ENCODE measurements at regions not wholly inside any gene's neighbourhood (a gene's known extent, or its start where the extent isn't known, plus 50 kb on each side); places are given as distances from the start of the nearest gene placed in this dataset.
A peak's percentile ranks its signal among the peaks of the same experiment; 100 is the strongest.
"Not testable (repeated sequence)": the region's sequence is repeated elsewhere in the genome, so short reads cannot be mapped to it uniquely, and the experiment has no call there.

- DNase-seq = no peak
Observed at GRCh38 chr4:116302990-116303735, 782.2 kb downstream of the TRAM1L1 start.

DNA sequence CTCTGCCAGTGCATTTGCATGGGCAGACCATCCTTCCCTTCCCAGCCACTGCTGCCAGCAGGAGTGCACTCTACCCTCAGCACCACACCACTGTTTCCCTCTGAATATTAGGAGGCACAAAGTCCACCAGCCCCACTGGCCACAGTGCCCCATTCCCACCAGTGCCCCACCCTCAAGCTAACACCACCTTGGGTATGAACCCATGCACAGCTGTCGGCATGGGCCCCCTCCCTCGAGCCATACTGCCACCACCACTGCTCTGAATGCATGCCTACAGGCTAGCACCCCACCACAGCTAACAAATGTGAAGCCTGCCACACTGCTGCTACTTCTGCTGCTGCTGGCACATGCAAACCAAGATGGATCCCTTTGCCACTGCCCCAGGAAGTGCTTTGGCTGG is 810.4 kb downstream of the TRAM1L1 start:
- DNase-seq = no peak

DNA sequence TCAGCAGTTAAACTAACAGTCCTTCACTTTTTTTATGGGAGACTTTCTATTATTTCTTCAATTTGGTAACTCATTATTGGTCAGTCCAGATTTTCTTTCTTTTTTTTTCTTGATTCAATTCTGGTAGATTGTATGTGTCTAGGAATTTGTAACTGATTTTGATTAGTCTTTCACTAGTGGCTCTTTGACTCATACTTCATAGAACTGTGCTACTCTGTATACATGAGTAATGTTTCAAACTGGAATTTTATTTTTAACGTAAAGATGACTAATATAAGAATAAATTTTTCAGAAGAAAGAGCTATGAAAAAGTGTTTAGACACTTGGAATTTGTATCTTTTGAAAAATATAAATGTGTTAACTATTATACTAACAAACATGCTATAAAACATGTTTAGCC is 813.0 kb downstream of the TRAM1L1 start:
- DNase-seq = no peak

GRCh38 chr4:116260931-116261330 is 824.4 kb downstream of the TRAM1L1 start:
- DNase-seq = not testable (repeated sequence)

DNA sequence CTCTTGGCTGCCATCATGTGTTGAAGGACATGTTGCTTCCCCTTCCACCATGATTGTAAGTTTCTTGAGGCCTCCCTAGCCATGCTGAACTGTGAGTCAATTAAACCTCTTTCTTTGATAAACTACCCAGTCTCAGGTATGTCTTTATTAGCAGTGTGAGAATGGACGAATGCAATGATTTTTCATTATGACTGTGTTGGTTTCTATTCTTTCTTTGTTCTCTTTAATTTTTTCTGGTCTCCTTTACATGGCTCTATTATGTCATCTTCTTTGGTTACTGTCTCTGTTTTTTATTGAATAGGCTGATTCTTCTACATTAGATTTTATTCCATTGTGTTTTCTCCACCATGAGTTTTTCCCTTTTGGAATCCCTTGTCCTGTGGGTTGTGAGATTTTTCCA is 840.6 kb downstream of the TRAM1L1 start:
- no peak for DNase-seq

- DNase-seq = no peak
Observed at GRCh38 chr4:116243431-116243830, 841.9 kb downstream of the TRAM1L1 start.

DNA sequence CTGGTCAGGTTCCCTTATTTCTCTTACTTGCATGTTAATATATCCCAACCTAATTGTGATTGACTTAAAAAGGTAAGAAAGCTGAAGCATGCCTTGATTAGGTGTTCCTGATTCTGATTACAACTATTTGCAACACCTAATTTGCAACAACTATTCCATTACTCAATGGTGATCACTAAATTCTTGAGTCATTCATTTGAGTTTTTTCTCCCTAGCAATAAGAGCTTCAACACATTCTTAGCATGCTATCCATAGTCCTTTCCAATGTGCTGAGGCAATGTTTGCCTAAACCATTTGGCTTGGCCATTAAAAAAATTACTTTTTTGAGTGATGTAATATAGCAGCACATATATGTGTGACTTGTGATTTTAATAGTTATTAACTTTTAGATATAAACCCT is 851.4 kb downstream of the TRAM1L1 start:
- no peak for DNase-seq

DNA sequence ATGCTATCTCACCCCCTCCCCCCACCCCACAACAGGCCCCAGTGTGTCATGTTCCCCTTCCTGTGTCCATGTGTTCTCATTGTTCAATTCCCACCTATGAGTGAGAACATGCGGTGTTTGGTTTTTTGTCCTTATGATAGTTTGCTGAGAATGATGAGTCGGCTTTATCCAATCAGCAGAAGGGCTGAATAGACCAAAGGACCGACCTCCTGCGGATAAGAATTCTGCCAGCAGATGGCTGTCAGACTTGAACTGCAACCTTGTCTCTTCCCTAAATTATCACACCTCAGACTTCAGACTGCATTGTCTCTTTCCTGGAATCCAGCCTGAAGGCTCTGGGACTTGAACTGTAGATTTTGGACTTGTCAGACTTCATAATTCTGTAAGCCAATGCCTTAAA is 853.4 kb downstream of the TRAM1L1 start:
- DNase-seq = not testable (repeated sequence)

DNA sequence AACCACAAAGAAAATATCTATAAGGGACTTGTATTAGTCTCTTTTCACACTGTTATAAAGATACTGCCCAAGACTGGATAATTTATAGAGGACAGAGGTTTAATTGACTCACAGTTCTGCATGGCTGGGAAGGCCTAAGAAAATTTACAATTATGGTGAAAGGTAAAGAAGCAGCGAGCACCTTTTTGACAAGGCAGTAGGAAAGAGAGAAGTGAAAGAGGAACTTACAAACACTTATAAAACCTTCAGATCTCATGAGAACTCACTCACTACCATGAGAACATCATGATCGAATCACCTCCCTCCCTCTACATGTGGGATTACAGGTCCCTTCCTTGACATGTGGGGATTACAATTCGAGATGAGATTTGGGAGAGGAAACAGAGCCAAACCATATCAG is 856.0 kb downstream of the TRAM1L1 start:
- DNase-seq = no peak

DNA sequence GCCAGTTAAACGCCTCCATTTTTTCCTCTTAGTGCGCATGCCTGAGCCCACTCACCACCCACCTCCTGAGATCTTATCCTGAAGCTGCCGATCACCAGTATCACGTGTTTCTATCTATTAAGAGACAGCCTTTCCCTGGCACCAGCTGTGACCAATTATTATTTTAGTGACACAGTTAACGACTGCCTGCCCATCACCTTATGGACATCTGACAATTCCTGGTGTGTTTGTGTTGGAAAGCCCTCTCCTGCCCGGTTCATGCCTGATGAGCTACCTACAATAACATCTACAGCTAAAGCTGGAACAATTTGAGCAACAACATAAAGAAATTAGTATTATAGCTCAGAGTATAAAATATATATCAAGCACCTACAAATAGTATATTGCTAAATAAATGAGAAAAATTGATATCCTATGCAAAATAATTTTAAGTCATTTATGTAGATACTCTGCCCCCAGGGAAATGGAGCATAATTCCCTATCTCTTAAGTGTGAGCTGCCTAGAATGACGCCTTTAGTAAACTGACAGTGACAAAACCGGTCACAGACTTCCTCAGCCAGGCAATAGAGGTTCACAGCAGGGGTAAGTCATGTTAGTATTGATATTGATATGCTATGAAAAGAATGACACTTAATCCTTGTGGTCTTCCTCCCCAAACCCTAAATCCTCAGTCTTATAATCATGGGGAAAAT is 862.2 kb downstream of the TRAM1L1 start:
- DNase-seq = no peak

DNA sequence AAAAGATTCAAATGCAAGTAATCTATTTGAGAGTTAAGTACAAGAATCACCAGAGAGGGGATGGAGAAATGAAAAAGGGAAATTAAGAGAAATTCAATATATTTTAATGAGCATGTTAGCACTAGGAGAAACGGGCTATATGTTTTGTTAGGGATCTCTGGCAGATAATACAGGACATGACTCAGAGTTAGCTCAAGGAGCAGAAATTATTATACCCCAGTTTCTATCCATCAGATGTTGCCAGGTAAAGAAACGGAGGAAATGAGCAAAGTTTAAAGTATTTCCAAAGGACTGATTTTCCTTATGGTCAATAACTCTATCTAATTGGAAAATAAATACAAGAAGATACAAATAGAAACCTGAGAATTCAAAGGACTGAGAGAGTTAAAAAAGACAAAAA is 867.6 kb downstream of the TRAM1L1 start:
- DNase-seq = no peak

GRCh38 chr4:116215622-116216021 is 869.8 kb downstream of the TRAM1L1 start:
- peak in 1 of 14 donors; percentile 22 for DNase-seq

DNA sequence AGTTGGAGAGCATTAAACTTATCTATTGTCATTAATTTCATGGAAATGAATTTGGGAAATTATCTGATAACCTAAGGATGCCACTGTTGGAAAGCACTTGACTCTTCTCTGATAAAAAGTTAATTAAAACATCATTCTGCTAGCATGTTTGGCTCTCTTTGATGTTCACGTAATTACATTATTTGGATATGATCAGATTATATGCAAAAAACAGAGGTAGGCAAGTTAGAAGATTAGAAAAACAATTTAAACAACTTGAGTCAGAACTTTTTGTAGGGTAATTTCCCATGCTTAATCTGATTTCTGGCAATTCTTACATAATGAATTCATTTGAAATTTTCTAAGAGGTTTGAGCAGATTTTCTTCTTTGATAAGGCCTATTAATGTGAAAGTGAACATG is 882.9 kb downstream of the TRAM1L1 start:
- no peak for DNase-seq

DNA sequence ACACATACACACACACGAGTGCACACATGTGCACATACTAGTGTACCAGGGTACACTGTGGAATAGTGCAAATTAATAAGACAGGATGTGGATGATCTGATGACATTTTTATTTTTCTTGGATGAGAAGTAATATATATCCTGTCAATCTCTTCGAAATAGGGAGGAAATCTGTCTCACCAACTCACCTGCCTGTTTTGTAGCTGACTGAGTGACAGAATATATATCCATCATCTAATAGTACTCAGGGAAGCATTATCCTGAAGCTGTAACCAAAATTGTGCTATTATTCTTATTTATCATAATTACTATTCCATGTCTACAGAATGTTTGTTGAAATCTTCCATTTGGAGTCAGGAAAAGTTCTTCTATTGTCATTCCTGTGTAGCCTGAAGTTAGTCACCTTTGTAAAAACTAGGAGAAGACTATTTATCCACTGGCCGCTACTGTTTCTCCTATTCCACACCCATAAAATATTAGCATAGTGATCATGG is 888.0 kb downstream of the TRAM1L1 start:
- no peak for DNase-seq

GRCh38 chr4:116183241-116183640 is 902.1 kb downstream of the TRAM1L1 start:
- no peak for DNase-seq

- peak in 1 of 14 donors; percentile 58 for DNase-seq
Observed at GRCh38 chr4:116180157-116180601, 905.2 kb downstream of the TRAM1L1 start.

DNA sequence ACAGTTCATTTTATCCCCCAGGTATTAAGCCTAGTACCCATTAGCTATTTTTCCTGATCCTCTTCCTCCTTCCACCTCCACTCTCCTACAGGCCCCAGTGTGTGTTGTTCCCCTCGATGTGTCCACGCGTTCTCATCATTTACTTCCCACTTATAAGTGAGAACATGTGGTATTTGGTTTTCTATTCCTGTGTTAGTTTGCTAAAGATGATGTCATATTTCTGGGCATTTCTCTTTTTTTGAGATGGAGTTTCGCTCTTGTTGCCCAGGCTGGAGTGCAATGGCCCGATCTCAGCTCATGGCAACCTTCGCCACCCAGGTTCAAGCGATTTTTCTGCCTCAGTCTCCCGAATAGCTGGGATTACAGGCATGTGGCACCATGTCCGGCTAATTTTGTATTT is 934.0 kb downstream of the TRAM1L1 start:
- not testable (repeated sequence) for DNase-seq

DNA sequence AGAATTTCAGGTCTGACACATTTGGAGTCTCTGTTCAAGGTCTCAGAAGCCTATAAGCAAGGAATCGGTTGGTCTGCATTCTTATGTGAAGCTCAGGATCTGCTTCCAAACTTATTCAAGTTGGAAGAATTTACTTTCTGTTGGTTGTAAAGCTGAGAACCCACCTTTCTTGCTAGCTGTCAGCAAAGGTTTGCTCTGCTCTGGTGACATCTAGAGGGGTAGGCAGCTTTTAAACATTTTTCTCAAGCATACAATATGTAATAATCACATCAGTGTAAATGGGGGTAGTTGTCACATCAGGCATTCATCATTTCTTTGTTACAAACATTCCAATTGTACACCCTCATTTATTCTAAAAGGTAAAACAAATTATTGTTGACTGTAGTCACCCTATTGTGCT is 935.2 kb downstream of the TRAM1L1 start:
- no peak for DNase-seq

DNA sequence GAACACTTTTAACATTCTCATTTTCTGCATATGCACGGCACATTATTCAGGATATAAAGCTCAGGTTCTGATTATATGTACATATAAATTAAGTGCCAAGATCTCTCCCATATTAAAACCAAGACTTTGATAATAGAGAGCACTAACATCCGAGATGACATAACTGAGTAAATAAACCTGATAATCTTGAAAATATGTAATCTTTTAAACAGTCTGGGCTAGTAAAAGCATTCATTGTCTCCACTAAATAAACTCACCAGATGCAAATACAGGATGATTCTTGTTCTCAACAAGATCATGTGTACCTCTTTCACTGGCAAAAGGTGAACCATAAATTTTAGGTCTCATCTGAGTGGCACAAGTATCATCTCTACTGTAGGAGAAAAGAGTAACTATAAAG is 942.2 kb downstream of the TRAM1L1 start:
- DNase-seq = no peak

DNA sequence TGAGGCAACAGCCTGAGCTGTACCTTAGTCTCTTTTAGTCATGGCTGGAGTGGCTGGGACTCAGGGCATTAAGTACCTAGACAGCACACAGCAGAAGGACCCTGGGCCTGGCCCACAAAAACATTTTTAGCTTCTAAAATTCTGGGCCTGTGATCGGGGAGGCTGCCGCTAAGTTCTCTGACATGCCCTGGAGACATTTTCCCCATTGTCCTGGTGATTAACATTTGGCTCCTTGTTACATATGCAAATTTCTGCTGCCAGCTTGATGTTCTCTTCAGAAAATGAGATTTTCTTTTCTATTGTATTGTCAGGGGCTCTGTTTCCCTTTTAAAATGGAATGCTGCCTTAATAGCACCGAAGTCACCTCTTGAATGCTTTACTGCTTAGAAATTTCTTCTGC is 952.4 kb downstream of the TRAM1L1 start:
- DNase-seq = no peak

DNA sequence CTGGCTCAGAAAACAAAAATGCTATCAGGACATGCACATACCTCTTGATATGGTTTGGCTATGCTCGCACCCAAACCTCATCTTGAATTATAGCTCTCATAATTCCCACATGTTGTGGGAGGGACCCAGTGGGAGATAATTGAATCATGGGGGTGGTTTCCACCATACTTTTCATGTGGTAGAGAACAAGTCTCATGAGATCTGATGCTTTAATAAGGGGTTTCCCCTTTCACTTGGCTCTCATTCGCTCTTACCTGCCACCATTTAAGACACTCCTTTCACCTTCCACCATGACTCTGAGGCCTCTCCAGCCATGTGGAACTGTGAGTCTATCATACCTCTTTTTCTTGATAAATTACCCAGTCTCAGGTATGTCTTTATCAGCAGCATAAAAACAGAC is 958.6 kb downstream of the TRAM1L1 start:
- no peak for DNase-seq

DNA sequence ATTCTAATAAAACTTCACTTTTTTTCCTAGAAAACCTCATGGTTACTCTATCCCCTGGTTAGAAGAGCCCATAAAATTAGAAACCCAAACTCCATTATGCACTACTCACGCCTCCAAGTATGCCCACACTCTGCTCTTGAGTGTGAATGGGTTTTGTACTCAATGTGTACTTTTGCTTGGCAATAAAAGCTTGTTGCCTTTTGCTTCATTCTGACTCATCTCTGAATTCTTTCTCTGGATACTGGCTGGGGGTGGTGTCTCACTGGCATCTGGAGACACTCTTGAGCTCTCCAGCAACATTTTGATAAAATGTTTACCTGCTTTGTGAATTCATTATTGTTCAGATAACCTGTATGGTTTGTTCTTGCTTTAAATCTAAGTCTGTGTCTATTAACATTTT is 963.3 kb downstream of the TRAM1L1 start:
- no peak for DNase-seq

- no peak for DNase-seq
Observed at GRCh38 chr4:116118221-116118620, 967.2 kb downstream of the TRAM1L1 start.

- DNase-seq = not testable (repeated sequence)
Observed at GRCh38 chr4:116112861-116113260, 972.5 kb downstream of the TRAM1L1 start.

Data from C1 segment of cervical spinal cord (tissue), 14 donors.